D721Med (cell line): ENCODE measurements at regions not wholly inside any gene's neighbourhood (a gene's known extent, or its start where the extent isn't known, plus 50 kb on each side); places are given as distances from the start of the nearest gene placed in this dataset.

Experiments
- DNase-seq: peaks from one replicate; pipeline ENCODE4 v3.0.0; 2011; ENCODE audit warnings: low spot score; ENCODE audit not compliant: insufficient read length
- FAIRE-seq: peaks from 2 replicates; lab custom pipeline; 2011; peaks lifted over from hg19 to GRCh38; lab: Jason Lieb, UNC
- CTCF ChIP-seq: IDR thresholded peaks from 2 replicates; pipeline ENCODE4 v1.5.1; 2012; ENCODE audit warnings: mild to moderate bottlenecking, control low read depth; ENCODE audit not compliant: insufficient read depth; ENCODE audit errors: missing control alignments

DNA sequence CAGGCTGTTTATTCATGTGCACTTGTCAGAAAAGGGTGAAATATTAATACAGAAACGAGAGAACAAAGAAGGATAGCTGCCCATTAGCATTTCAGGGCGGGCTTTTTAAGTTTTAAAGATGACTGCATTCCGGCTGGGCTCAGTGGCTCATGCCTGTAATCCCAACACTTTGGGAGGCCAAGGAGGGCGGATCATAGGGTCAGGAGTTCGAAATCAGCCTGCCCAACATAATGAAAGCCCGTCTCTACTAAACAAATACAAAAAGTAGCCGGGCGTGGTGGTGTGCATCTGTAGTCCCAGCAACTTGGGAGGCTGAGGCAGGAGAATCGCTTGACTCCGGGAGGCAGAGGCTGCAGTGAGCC lies 130.5 kb downstream of the HFE start:
- DNase-seq (no peak), FAIRE-seq (no peak)
- no peak for TF ChIP-seq CTCF

DNA sequence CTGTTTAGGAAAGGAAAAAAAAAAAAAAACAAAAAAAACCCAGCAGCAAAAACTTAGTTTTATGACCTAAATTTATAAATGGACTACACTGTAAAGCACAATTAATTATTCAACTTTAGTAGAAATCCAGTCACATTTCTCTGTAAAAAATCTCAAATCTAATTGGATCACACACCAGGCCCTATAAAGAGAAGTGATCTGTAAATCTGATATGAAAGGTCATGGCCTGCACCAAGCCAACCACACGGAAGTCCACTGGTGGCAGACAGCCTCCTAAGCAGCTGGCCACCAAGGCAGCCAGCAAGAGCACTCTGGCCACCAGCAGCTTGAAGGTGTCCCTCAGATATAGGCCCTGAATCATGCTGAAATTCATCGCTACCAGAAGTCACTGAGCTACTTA lies 131.6 kb downstream of the HFE start:
- DNase-seq (no peak), FAIRE-seq (no peak)
- no peak for TF ChIP-seq CTCF

GRCh38 chr6:26220145-26220970 lies 133.1 kb downstream of the HFE start:
- FAIRE-seq (no peak), DNase-seq (no peak)
- no peak for TF ChIP-seq CTCF

DNA sequence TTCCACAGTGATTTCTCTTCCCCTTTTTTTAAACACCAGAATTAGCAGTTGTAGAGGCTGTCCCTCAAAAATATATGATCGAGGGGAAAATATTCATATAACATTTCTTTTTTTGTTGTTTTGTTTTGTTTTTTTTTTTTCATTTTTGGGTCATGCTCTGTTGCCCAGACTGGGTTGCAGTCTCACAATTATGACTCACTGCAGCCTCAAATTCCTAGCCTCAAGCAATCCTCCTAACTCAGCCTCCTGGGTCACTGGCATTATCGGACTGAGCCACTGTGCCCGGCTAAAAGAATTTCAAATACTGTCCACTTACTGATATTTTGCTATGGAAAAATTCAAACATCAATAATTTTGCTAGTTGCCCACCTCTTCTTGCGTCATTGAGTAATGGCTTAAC lies 134.0 kb downstream of the HFE start:
- FAIRE-seq (no peak), DNase-seq (no peak)
- no peak for TF ChIP-seq CTCF

DNA sequence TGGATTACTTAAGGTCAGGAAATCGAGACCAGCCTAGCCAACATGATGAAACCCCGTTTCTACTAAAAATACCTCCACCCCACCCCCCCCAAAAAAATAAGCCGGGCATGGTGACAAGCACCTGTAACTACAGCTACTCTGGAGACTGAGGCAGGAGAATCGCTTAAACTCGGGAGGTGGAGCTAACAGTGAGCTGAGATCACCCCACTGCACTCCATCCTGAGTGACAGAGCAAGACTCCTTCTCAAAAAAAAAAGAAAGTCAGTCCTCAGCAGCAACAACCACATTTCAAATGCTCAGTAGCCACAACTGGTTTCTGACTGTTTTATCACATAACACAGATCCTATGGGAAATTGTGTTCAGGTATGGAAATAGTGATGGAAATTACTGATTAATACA lies 135.3 kb downstream of the HFE start:
- DNase-seq (no peak), FAIRE-seq (no peak)
- TF ChIP-seq CTCF = no peak

DNA sequence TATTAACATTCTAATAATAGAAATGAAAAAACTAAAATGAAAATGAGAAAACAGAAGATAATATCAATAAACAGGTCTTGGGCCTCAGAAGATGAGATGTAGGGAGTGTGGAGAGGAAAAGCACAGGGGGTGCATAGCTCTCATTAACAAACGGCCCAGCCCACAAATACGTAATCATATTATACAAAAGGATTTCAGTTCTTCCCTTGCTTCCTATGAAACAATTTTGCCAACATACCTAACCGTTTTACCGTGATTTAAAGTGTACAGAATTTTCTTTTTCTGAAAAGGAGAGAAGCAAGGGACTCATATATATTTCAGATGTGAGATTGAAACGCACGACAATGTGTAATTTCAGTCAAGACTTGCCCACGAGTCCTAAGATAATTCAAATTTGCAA lies 136.0 kb downstream of the HFE start:
- FAIRE-seq (no peak), DNase-seq (no peak)
- TF ChIP-seq CTCF = no peak
